Activated gamma-delta T cell (primary cell): ENCODE measurements at regions not wholly inside any gene's neighbourhood (a gene's known extent, or its start where the extent isn't known, plus 50 kb on each side); places are given as distances from the start of the nearest gene placed in this dataset.

ENCODE experiments used
- DNase-seq: peaks from one replicate; lab custom pipeline; 2025; lab: John Stamatoyannopoulos, UW

DNA sequence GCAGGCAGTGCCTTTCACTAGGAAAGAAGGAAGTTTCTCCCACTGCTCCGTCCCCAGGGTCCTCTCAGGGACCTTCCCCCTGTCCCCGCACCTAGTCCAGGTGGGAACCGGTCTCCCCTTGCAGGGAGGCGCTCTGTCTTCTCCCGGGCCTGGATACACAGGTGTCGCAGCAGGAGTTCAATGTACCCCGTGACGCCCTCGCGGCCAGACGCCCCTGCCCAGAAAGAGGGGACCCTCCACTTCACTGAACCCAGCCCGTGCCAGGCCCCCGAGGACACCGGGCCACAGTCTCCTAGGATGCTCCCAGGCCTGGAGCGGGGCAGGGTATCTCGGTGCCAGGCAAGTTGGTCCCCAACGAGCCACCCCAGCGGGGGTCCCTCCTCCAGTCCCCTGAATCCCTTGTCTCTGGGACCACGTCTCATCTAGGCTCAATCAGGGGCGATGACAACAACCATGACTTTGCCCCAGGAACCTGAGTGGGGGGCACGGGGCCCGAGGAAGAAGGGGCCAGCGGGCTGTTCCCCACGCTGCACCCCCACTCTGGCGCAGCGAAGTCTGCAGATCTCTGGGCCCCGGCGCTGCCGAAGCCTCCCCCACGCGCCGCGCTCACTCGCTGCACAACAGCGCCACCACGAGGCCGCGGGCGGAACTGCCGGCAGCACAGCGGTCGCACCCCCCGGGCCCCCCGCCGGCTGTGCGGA, 103.0 kb downstream of the EDN3 start:
- DNase-seq, result peak; percentile 33

DNA sequence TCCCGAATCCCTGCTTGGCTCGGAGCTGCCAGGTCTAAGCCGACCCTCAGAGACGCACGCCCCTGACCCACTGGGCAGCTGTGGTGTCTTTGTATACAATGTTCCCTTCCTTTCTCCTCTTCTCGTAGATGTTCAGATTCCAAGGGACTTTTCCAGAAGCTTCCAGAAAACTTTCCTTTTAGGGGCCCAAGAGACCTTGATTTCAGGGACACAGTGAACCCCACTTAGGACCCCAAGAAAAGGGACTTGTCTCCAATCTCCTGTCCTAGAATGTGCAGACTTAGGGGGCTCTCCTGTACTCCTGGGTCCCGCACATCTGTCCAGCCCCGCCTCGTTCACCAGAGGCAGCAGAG, 103.5 kb downstream of the EDN3 start:
- DNase-seq, result no peak

DNA sequence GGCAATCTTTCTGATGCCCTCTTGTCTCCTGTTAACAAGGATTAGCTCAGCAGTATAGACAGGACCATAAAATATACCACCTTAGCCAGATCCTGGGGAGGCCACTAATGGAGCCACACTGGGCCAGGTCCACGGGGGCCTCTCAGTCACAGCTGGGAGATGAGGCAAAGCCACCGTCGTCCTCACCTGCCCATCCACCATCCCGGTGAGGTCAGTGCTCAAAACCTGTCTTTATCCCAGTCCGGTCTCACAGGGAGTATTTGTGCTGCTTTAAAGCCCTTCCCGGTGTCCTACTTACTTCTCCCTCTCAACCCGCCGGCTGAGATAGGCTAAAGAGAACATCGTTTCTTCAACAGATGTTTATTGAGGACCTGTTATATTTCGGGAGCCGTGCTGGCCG, 104.3 kb downstream of the EDN3 start:
- no peak for DNase-seq

DNA sequence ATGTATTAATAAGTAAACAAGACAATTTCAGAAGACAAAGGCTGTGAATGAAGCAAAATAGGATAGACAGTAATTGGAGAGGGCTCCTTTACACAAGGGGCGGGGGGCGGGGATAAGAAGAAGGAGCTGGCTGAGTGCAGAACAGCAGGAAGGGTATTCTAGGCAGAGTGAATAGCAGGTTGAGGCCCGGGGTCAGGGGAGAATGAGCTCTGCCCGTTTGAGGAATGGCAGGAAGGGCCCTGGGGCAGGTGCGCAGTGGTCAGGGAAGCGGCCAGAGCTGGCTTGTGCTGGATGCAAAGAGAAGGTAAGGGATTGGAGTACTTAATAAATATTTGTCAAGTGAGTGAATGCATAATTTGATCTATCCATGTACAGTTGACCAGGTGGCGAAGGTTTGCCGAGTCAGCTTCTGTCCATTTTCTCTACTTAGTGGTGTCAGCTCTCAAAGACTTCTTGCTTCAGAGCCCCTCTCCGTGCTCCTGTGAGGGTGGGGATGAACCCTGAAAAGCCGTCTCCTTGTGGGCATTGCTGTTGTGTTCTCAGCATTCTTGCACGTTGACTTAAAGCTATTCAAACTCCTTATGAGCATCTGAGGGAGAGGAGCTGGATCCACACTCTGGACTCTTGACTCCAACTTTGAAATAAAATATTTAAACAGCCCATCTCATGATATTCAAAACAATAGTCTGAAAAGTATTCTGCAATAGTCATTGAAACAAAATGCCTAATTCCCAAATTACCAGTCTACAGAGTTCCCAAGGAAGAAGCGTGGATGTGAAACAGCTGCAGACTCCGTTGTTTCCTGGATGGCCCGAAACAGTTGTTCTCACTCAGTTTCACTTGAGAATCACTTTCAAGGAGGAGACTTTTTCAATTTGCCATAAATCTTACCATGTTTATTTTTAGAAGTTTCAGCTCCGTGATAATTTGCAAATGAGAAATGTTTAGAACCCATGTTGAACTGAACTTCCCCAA, 105.1 kb downstream of the EDN3 start:
- DNase-seq, result no peak

DNA sequence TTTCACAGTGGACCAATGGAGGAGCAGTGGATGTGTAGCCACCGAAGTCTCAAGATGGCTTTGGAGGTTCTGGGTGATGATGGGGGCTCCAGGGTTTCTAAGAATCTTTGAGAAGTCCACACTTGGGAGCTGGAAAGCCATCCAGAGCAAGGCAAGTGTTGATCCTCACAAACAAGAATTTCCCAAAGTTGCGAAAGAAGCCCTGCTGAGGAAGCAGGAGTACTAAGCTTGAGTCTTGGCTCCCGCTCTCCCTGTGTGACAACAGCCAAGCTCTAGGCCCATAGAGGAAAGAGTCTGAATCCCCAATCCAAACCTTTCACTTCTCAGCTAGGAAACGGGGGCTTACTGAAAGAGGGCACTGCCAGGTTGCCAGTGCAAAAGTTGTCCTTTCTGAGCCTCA, 106.0 kb downstream of the EDN3 start:
- DNase-seq, result no peak

DNA sequence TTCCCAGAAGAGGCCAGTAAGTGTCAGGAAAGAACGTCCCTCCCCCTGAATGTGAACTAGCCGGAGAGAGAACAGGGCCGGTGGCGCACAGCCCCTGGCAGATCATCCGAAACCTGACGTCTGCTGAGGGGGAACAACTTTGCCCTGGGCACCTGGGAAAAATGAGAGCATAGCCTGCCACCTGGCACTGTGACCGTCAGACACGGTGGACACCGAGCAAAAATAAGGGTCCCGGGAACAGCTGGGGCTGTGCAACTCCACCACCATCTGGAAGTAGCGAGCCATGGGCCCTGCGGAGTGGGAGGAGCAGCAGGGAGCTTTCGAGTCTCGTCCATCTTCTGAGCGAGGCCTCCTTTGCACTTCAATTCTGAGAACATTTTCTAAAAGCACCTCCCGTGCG, 110.8 kb downstream of the EDN3 start:
- no peak for DNase-seq

DNA sequence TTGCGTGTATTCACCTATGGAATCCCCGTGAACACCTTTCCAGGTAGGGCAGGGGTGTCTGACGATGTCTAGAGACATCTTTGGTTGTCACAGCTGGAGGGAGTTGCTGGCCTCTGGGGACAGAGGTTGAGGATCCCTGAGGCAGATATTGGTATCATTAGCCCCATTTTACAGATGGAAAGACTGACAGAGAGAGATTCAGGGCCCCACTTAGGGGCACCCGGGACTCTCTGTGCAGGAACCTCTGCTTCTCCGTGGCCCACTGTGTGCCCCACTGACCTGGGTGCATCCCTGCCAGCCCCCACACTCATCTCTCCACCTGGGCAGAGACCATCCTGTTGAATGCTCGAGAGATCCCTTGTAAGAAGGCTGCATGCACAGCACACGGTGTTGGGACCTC, 111.2 kb downstream of the EDN3 start:
- no peak for DNase-seq

DNA sequence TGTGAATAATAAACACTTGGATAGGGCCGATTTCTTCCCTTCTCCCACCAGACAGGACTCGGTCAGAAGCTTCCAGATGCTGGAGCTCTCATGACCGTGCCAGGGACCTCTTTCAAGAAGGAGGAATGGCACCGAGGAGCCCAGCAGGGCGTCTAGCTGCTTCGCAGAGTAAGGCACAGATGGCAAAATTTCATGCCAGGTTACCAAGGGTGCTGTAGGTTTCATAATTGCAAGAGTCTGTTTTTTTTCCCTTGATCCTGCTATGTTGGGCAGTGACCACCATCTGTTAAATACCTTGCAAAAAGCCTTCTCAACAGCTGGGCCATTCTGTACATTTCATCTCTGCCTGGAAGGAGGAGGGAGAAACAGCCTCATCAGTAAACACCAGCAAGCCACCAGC, 111.8 kb downstream of the EDN3 start:
- DNase-seq, result no peak

DNA sequence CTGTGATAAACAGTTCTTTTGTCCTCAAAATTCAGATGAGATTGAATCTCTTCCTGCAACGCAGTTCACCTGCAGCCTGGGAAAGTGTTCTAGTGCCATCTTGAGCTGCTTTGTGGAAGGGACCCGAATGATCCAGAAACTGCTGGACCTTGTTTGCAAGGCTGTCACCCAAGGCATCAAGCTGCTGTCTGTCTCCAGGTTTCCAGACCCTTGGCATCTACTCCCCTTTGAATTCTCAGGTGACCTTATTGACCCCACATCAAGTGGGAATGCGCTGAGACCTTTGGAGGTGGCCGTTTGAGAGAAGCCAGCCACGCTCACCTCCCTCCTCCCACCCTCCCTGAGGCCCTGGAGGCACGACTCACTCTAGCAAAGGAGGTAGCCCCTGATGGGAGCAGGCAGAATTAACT, 112.5 kb downstream of the EDN3 start:
- DNase-seq, result no peak

DNA sequence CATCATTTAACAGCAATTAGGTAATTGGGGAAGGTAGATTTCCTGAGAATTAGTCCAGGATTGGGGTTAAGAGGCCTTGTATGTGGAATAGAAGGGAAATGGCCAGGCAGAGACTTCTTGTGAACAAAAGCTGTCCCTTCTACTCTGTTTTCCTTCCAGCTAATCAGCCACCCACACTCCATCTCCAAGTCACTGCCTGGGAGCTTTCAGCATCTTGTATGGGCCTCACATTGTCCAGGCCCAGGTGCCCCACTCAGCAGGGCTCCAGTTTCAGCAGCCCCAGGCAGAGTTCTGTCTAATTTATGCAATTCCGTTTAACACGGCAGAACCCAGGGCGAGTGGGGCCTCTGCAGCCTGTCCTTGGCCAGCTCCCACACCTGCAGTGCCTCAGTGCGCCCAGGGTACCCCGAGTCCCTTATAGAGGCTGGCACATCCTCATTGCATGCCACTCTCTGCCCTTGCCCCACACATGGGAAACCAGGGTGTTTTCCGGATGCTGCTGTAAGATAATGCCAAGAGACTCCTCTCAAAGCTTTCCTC, 113.0 kb downstream of the EDN3 start:
- no peak for DNase-seq

DNA sequence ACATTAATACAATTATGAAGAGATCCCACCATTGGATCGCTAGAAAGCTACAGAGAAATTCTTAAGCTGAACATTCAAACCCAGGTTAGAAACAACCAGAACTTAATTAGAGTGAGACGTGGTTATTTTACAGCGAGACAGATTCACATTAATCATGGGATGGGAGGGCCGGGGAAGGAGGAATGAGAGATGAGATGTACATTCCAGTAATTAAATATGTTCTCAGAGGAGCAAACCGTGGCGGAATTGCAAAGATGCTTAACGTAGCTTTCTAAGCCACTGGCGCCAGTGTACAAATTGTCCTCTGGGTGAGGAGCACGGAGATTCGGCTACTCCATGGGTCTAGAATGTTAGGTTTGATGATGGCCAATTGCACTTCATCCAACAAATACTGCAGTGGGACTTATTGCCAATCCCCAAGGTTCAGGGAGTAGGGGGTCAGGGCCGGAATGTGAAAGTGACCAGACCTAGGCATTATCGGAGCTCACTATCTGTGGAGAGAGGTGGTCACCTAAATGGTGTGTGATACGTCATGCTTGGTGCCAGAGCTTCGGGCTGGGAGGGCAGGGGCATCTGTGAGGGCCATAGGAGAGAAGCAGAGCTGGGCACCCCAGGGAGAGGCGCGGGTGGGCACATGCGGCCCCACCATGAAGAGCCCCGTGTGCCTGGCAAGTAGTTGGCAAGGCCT, 114.7 kb downstream of the EDN3 start:
- no peak for DNase-seq

DNA sequence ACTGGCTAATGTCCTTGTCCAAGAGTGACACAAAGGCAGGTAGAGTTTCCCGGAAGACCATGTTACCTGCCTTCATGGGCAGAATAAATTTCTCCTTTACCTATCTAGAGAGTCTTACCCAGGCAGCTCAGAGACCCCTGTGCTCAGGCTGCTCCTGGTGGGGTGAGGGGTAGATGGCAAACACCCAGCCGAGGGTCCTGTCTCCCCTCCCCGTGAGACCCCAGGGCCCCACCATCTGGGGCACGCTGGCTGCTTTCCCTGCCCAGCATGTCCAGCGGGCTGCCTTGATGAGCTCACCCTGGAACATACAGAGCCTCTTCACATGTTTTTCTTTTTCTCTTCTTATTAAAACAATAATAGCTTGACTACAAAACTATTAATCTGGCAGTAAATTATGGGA, 116.5 kb downstream of the EDN3 start:
- no peak for DNase-seq

DNA sequence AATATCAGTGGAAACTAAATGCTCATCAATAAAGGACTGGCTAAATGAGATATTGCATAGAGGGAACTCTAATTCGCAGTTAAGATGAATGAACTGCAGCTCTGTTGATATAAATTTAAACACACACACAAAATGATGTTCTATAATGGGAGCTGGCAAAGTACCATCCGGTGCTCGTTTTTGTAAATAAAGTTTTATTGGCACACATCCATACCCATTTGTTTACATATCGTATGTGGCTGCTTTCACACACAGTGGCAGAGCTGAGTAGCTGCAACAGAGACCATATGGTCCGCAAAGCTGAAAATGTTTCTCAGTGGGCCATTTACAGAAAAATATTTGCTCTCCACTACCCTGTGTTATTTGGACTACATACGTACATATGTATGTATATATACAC, 120.7 kb downstream of the EDN3 start:
- no peak for DNase-seq

DNA sequence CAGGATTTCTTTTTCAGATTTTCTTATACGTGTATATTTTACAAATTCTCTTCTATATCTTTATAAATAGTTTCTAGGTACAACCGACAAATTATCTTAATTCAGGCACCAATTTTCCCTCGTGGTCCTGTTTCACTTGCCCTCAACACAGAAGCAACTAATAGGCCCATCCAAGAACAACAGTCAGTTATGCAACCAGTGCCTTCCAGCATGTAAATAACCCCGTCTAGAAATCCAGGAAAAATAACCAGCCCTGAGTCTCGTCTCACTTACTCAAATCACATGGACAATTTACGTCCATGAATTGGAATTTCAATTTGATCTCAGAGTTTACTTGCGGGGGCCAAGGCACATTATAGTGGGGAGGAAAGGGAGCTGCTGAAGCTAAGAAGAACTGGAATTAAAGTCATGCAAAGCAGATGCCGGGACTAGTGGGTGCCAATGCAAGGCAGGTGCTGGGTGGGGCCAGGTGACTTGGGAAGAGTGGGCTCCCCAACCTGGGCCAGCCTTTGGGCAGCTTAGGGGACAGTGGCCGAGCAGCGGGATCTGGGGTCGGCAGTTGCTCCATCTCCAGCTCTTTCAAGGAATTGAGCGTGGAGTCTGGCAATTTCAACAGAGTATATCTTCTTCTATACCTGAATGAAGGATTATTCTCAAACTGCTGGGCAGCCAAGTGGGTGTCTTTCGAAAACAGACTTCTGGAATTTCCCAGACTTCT, 121.7 kb downstream of the EDN3 start:
- no peak for DNase-seq

DNA sequence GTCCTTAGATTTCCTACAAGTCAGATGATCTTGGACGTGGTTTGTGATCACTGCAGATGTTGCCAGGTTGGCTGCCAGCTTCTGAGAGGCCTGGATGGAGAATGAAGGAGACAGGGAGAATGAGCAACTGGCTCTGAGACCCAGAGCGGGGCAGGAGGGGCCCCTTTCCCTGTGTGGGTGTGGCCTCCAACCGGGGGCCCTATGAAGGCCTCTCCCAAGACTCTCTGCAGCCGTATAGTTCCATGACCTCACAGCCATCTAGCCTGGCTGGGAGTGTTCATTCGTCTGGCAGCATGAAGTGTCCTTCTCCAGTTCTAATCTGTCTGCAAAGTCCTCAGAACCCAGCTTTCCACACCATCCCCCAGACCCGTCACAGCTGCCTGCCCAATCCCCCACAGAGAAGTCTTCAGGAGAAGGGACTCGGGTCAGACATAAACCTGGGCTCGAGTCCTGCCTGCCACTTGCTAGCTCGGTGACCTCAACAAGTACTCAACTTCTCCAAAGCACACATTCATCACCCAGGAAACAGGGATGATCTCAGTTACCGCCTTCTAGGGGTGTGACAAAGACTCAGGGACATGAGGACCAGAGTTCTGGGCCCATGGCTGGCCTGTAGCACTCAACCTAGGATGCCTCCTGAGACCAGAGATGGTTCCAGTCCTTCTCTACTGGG, 122.6 kb downstream of the EDN3 start:
- no peak for DNase-seq

DNA sequence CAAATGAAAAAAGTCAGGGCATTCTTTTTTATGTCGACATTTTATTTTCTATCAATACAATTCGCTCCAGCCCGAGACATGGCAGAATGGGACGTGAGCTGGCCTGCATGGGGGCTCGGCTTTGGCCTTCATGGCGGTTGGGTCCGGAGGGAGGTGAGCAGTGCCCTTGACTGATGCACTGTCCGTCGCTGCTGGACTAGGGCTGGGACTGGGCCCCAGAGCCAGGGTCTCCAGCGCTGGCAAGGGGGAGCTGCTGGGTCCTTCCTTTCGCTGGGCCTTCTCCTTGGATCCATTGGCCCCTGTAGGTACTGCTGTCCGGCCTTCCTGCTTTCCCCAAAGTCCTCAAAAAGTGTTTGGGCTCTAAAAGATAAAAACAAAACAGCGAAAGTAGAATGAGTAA, 124.6 kb downstream of the EDN3 start:
- no peak for DNase-seq

DNA sequence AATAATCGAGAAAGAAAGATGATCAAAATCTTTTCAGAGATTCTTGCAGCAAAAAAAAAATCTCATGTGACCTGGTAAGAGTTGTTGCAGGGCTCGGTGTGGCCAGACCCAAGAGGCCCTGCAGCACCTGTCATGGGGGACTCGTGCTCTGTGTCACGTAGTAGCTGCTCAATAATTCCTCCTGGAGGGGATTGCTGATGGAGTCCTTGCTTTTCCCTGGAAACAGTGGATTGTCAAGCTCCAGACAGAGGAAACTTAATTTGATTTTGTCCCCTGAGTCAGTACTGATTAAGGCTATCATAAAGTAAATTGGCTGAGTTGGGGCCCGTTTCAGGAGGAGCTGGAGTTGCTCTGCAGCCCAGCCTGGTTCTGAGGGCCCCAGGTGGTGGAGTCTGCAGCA, 125.2 kb downstream of the EDN3 start:
- no peak for DNase-seq

DNA sequence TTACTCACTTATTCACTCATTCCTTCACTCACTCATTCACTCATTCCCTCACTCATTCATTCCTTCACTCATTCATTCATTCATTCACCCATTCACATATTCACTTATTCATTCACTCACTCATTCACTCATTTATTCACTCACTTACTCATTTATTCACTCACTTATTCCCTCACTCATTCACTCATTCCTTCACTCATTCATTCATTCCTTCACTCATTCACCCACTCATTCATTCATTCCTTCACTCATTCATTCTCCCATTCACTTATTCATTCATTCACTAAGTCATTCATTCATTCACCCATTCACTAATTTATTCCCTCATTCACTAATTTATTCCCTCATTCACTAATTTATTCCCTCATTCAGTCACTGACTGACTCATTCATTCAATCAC, 127.6 kb downstream of the EDN3 start:
- no peak for DNase-seq

DNA sequence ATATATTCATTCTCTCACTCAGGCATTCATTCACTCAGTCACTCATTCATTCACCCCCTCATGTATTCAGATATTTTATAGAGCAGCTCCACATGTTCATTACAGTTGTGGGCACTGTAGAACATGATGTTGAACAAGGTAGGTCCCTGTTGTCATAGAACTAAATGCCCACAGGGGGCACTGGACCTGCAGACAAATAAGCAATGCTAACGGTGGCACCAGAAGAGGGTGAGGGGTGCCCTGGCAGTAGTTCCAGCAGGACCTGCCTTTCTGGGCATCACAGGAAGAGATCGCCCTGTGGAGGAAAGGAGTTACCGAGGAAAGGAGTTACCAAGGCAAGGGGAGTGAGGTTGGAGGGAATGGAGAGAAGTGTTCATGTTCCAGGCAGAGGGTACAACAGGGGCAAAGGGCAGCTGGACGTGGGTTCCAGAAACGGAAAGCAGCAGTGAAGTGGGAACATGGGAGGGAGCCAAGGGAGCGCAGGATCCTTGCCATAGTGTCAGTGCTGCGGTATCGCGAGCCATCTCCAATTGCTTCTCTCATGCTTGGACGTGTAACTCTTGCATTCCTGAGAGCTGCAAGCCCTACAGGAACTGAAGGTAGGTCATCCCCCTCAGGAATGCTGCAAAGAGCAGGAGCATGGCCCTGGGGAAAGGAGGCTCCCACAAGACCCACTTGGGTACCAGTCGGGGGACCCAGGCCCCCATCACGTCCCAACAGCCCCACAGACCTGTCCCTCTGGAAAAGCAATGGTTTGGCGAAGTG, 128.2 kb downstream of the EDN3 start:
- DNase-seq, result no peak

DNA sequence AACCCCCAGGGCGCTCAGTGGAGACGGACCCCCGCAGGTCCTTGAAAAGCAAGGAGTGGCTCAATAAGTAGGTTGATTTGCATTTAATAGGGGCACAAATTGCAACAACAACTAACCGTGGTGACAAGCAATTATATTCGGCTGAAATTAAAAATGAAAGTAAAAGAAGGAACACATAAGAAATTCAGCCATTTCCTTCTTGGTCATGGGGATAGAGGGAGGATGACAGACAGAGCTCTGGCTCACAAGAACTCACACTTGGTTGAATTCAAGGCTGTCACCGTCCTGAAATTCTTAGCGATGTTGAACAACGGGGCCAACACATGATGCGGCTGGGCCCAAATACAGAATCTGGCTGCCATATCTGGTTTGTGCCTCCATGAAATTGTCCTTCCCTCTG, 129.0 kb downstream of the EDN3 start:
- DNase-seq, result no peak

DNA sequence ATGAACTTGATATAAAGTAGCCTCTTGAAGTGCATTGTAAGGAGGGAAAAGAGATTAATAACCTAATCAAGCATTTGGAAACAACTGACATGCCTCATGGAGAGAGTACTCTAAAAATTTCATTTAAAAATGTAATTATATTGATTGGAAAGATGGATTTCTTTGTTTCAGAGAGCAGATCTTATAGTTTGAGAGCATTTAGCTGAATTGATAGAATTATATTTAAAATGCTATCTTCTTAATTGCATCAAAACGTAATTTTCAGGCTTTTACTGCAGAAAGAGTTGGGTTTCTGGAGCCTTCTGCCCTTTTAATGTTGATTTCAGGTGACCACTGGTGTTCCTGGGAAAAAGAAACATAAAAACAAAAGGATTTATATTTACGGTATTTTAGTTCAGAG, 130.6 kb downstream of the EDN3 start:
- no peak for DNase-seq
